GM18508 (cell line): ENCODE measurements at regions not wholly inside any gene's neighbourhood (a gene's known extent, or its start where the extent isn't known, plus 50 kb on each side); places are given as distances from the start of the nearest gene placed in this dataset.
"Not testable (repeated sequence)": the region's sequence is repeated elsewhere in the genome, so short reads cannot be mapped to it uniquely, and the experiment has no call there.

ENCODE experiments used
- ATAC-seq: cut with Tn5 transposase; IDR thresholded peaks from one replicate; pipeline ENCODE4 v1.9.1; 2021; ENCODE audit warnings: moderate number of reproducible peaks; ENCODE audit not compliant: insufficient read depth, unreplicated experiment

DNA sequence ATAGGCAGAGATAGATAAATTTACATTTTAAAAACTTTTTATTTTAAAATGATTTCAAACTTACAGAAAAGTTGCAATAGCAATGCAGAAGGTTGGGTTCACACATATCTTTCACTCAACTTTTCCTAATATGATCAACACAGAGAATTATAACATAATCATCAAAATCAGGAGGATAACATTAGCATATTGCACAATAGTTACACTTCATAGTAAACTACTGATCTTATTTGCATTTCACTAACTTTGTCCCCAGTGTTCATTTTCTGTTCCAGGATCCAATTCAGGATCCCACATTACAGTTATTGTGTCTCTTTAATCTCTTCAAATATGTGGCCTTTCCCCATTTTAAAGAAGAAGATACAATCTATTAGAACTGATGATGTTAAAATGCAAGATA is 115.4 kb upstream of the ETV6 start:
- no peak for ATAC-seq

DNA sequence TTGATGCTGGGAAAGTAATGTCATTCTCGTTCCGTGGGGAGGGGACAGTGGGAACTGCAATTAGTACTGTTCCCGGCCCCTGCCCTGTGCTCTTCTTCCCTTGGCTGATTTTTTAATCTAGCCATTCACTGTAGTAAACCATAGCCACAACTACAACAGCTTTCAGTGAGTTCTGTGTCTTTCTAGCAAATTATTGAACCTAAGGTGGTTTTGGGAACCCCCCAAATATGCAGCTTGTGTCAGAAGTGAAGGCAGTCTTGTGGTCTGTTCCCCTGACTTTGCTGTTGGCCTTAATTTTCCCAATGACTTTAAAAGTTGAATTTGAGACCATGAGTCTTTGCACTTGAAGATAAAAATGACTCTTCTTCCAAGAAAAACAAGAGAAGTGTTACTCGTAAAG is 114.3 kb upstream of the ETV6 start:
- ATAC-seq, result no peak

DNA sequence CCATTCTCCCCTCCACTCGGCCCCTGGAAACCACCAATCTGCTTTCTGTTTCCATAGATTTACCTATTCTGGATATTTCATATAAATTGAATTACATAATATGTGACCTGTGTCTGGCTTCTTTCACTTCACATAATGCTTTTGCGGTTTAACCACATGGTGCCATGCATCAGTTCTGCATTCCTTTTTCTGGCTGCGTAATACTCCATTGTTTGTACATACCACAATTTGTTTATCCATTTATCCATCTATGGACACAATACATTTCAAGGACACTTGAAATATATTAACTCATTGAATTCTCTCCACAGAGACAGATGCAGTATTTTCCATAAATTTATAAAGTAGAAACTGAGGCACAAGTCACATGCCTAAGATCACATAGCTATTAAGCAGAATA is 110.3 kb upstream of the ETV6 start:
- ATAC-seq, result no peak

DNA sequence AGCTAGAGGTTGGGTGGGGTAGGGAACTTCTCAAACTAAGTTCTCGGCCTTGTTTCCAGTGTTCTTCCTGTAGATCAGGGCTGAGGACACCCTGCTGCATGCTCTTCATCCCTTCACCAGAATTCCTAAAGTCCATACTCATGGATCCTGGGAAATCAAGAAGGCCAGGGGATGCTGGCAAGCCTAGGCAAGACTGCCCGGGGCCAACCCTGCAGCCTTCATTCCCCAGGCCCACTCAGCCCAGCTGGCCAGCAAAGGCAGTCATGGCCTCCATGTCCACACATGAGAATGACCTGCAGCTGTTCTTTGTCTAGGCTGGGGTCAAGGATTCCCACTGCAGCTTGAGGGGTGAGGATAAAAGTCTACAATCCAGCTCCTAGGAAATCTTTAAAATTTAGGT is 109.3 kb upstream of the ETV6 start:
- no peak for ATAC-seq

DNA sequence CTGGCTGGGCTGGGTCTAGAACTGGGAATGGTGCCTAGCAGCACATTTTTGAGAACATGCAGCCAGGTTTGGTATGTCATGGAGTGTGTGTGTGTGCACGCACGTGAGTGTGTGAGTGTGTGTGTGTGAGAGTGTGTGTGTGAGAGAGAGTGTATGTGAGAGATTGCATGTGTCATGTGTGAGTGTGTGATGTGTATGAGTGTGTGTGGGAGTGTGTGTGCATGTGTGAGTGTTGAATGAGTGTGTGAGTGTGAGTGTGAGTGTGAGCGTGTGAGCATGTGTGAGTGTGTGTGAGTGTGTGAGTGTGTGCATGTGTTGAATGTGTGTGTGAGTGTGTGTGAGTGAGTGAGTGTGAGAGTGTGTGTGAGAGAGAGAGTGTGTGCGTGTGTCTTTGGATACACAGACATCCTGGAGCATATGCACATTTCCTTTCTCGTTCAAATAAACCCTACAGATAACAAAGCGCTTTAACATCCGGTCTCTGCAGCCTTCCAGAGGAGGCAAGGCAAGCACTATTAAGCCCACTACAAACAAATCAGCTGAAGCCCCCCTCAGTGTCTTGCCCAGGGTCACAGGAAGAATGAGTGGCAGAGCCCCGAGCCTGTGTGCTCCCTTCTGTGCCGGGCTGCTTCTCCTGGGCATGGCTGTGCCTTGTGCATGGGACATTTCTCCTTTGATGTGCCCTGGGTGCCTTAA is 108.7 kb upstream of the ETV6 start:
- no peak for ATAC-seq

DNA sequence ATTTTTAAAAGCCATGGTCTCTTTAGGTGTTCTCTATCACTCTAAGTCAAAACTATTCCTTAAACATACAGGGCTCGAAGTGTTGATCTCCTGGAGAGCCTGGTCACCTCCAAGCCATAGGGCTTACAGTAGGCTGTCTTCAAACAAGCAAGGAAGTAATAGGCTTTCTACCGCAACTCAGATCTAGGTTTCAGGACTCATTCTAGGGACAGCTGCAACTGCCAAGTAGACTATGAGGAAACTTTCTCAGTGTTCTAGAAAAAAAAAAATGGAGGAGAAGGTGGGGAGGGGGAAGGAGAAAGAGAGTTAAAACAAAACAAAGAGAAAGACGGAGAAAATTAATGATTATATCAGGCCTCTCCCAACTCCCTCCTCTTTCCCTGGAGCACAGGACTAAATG is 106.9 kb upstream of the ETV6 start:
- ATAC-seq, result no peak

DNA sequence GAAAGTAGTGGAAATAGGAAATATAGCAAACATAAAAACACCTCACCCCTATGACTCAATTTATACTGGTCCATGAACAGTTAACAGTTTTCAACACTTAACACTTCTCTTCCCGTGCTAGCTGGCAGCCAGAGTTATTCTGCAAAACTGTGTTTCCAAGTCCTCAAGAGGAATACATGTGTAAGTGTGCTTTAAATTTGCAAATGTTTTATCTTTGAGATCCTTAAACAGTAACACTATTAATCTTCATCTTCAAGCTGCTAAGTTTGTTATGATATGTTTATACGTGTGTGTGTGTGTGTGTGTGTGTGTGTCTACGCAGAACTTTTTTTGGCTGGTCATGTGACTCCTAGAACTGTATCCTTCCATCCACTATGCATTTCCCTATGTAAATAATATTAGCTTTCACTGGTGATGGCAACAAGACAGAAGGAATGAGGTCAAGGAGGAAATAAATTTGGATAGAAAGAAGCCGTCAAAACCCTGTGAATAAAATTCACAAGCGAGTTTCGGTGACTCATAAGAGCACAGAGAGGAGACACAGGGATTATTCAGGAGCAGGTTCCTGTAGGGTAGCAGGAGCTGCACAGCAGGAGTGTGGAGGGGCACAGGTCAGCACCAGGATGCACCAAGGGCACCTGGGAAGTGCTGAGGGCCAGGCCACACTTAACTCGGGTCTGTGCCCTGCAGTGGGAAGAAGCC is 105.9 kb upstream of the ETV6 start:
- no peak for ATAC-seq

DNA sequence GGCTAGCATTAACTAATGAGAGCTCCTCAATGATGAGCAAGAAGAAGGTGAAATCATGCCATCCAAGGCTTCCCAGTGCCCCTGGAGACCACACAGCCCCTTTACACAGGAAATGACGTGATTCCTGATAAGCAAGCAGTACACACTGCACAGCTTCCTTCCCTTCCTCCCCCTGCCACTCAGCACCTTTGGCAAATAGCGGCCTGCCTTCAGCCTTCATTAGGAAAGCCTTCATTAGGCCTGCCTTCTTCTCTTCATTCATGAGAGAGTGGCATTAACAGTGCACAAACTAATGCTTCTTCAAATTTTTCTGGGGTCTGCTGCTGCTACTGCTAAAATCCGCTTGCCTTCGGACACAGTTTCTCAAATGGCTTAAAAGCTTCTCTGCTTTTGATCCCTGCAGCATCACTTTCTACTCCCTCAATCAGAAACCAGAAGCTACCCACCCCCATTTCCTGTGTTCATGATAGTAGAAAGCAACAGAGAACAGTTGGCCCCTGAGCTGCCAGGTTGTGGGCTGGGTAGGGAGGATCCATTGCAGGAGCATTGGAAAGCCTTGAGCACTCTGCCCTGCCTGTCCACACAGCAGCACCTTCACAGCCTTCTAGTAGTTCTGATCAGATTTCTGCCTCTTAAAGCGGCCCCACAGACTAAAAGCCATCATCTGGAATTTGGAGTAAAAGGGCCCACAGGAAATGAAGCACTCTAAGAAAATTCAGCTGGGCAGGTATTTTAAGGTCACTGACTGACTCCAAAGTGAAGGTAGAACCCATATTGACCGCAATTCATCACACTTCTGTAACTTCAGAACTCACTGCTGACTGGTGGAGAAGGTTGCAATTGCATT is 103.8 kb upstream of the ETV6 start:
- peak; percentile 72 for ATAC-seq

DNA sequence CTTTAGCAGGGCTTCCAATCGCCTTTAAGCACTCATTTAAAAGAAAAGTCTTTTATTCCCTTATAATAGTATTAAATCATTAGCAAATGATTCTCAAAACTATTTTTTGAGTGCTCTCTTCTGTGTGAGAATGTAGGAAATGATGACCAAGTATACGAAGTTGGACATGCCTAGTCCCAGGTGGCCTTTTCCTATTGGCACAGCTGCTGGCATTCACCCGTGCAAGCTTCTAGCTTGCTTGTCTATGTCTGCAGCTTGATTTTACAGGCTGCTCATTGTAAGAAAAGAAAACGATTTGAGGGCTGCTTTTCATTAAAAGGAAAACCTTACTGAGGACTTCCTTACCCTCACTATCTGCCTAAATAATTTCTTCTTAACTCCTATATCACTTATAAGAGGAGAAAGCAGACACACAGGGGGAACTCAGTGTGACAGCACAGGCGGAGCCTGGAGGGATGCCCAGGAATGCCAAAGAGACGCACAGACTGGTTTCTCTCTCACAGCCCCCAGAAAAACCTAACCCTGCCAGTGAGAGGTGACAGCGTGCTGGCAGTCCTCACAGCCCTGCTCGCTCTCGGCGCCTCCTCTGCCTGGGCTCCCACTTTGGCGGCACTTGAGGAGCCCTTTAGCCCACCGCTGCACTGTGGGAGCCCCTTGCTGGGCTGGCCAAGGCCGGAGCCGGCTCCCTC is 102.7 kb upstream of the ETV6 start:
- ATAC-seq, result not testable (repeated sequence)

DNA sequence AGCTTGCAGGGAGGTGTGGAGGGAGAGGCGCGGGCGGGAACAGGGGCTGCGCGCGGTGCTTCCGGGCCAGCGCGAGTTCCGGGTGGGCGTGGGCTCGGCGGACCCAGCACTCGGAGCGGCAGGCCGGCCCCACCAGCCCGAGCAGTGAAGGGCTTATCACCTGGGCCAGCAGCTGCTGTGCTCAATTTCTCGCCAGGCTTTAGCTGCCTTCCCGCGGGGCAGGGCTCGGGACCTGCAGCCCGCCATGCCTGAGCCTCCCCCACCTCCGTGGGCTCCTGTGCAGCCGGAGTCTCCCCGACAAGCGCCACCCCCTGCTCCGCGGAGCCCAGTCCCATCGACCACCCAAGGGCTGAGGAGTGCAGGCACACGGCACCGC is 102.2 kb upstream of the ETV6 start:
- not testable (repeated sequence) for ATAC-seq

DNA sequence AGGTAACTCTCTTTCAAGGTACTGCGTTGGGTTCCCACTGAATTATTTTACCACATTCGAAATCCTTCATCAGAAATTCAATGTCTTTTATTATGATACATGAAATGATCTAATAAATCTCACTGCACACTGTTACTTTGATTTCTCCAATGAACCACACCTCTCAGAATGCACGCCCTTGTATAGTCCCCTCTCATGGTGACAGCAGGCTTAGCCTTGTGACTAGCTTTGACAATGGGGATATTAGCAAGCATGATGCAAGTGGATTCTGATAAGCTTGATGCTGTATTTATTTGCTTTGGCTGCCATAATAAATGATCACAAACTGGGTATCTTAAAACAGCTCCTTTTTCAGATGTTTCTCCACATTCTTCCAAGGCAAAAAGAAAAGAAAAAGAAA is 100.4 kb upstream of the ETV6 start:
- no peak for ATAC-seq

DNA sequence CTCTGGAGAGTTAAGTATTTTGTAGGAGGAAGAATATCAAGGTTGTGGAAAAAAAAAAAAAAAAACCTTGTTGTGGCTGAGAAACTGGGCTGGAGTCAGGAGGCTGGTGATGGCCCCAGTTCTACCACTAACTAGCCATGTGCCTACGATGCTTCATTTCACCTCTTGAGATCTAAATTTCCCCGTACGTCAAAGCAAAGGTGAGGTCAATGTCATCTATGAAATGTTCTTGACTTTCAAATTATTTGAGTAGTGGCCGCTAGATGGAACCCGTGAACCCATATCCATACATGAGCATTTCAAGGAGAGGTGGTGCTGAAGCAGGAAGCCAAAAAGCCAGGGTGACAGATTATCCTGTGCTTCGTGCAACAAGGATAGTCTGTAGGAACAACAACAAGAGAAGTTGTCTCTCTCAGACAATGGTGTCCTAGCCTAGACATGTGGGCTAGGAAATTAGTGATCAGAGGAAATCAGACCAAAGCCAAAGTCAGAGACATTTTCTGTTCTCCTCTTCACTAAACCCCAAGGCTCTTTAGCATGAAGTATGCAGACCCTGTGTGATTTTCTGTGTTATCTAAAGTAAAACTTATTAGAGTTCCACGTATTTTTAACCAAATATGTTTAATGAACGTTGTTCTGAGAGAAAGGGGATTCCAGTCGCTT is 95.5 kb upstream of the ETV6 start:
- ATAC-seq, result peak; percentile 49

DNA sequence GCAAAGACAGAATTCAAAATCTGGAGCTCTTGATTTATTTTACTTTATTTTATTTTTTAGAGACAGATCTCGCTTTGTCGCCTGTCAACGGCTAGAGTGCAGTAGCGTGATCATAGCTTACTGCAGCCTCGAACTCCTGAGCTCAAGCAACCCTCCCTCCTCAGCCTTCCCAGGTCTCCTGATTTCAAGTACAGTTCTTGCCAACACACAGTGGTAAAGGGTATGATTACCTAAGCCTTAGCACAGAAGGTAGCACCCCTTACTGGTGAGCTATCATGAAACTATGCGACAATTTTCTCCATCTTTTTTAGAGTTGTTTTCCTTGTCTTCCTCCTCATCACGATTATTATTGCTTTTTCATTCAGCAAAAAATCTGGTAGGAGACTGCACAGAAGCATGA is 94.3 kb upstream of the ETV6 start:
- ATAC-seq, result no peak

DNA sequence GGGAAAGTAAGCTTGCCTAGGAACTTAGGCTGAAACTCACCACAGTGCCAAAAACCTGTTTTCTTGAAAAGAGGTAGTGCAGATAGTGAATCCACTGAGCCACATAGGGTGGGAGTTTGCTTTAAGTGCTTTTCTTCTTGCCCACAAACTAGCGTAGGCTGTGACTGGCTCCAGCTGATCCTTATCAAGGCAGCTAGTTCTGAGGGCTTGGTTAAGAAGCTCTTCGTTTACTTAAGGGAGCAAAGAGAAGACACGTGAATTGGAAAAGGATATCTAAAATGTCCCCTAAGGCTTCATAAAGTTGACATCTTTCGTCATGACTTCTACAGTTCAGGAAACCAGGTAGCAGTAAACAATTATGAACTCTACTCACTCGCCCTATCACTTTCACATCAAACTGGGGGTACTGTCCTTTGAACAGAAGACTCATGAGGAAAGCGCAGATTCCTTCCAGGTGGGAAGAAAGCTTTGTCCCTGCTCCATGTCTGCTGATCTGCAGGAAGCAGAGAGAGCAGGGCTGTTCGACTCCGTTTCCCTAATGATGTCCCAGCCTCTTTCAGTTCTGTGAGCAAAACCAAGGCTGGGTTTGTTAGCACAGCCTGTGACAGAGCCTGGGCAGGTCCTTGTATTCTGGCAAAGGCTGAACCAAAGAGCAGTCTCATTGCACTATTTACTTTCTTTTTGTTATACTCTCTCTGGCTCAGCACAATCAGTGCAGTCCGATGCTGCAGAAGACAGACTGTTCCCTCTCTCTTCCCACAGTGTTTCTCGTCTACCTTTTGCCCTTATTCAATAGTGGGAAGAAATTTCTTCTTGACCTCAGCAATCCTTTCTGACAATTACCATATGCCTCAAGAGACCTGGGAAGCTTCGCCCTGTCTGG is 93.5 kb upstream of the ETV6 start:
- no peak for ATAC-seq

DNA sequence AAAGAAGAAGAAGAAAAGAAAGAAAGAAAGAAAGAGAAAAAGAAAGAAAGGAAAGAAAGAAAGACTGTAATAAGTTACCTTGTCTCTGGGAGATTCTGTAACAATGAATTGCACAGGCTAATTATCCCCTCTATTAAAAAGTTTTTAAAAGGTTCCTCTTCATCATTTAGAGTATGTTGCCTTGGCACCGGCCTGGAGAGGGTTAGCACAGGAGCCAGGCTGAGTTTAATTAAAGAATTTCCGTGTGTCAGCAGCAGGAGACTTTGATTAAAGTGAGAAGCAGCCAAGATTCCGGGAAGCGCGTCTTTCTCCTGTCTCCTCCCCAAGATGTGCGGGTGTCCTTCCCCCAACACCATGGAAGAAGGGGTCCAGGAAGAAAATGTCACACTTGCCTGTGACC is 92.8 kb upstream of the ETV6 start:
- ATAC-seq, result no peak

DNA sequence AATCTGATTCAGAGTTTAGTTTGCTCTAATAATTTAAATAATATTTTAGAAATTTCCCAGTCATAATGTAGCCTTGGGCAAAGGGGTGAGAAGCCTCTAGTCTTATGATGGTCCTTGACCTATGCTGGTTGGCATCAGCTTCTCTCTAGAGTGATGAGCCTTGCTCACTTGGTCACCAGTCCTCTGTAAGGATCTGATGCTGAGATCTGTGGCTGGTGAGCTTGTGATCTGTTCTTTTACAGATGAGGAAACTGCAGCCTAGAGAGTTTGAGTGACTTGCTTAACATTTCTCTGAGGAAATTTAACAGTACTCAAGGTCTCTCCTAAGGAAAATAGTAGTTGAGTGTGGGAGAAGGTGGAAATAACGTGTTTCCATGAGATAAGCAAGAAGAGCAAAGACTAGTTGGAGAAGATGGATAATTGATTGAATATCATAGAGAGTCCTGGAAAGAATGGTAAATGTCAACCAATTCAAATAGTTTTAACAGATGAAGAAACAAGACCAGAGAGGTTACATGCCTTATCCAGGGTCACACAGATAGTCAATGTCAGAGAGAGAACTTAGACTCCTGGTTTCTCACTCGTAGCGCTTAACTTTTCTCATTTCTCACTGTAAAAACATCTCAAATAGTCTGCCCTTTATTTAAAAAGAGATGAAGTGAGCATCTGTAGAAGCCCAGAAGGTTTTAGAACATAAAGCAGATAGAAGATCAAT is 89.7 kb upstream of the ETV6 start:
- no peak for ATAC-seq

DNA sequence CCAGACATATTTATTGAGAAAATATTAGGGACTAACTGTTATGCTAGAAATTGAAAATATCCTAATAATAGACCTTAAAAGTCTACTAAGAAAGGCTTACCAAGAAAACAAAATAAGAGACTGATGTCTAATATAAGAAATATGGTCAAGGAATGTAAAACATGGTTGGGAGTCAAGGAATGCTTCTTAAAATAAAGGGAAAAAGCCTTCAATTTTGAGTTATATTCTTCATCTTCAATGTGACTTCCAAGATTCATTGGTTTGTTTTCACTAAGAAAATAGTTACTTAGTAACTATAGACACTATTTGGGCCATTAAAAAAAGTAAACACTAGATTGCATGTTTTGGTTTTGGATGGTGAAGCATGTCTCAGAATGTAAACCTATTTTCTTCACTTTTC is 88.1 kb upstream of the ETV6 start:
- ATAC-seq, result no peak

DNA sequence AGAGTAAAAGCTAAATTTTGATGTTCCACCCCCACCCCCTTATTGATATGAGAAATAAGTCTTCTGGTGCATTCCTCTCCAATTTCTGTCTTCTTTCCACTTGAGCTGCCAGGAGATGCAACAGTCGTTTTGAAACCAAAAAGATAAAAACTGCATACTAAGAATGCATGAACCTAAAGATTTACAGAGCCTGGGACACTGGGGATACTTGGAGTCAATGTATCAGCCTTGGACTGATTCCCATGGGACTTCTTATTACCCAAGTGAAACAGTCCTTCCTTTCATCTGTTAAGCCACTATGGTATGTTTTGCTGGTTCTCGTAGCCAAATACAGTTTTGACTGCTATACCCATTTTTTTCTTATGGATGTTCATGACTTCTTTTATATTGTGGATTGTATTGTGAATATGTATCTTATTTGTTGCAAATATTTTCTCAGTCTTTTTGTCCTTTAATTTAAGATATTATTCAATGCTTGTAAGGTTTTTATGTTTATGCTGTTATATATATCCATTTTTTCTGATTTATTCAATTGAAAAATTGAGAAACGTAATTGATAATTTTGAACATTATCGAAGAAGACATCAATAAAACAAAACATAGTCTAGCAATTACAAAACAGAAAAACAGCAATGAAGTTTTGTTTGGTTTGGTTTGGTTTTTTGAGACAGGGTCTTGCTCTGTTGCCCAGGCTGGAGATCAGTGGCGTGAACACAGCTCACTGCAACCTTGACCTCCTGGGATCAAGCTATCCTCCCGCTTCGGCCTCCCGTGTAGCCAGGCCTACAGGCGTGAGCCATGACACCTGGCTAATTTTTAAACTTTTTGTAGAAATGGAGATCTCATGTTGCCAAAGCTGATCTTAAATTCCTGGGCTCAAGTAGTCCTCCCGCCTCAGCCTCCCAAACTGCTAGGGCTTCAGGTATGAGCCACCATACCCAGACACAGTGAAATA is 85.4 kb upstream of the ETV6 start:
- ATAC-seq, result no peak
